Natural killer cell (primary cell): ENCODE measurements at regions not wholly inside any gene's neighbourhood (a gene's known extent, or its start where the extent isn't known, plus 50 kb on each side); places are given as distances from the start of the nearest gene placed in this dataset.
"Not testable (repeated sequence)": the region's sequence is repeated elsewhere in the genome, so short reads cannot be mapped to it uniquely, and the experiment has no call there.

Experiments used
- ATAC-seq, 3 donors: fragments of 150-1000 bp in 2 of 3; fragments of 200-7000 bp in 1 of 3; cut with Tn5 transposase; 1 replicate in 1 of 3; 2 replicates in 2 of 3; pipeline ENCODE4 v1.10.0; 2021; ENCODE audit warnings: mild to moderate bottlenecking in 2 of 3, moderate library complexity in 2 of 3
- DNase-seq, 2 donors: peaks; one replicate each; pipeline versions ENCODE4 v3.0.0 to v3.0.0-alpha.2; 2013 to 2021; ENCODE audit warnings: mixed read lengths in 1 of 2
- H3K27ac ChIP-seq: one replicate; pipeline ENCODE4 v1.5.1; 2013; ENCODE audit warnings: mild to moderate bottlenecking, low read length
- H3K27me3 ChIP-seq: one replicate; pipeline ENCODE4 v1.6.1; 2013; ENCODE audit warnings: low read length; ENCODE audit not compliant: control insufficient read depth, insufficient read depth
- H3K36me3 ChIP-seq: one replicate; pipeline ENCODE4 v1.6.1; 2013; ENCODE audit warnings: low read length; ENCODE audit not compliant: control insufficient read depth, insufficient read depth
- H3K4me1 ChIP-seq: one replicate; pipeline ENCODE4 v1.6.1; 2013; ENCODE audit warnings: low read length; ENCODE audit not compliant: control insufficient read depth, insufficient read depth
- H3K4me3 ChIP-seq: one replicate; pipeline ENCODE4 v1.5.1; 2013; ENCODE audit warnings: low read length
- H3K9me3 ChIP-seq: one replicate; pipeline ENCODE4 v1.6.1; 2013; ENCODE audit warnings: low read length; ENCODE audit not compliant: control insufficient read depth, insufficient read depth
- H3K27ac Mint-ChIP-seq, 2 donors: one replicate each; pipeline ENCODE4 v1.8.0; 2022; ENCODE audit warnings: mild to moderate bottlenecking in 2 of 2, mixed read lengths in 2 of 2, moderate library complexity in 1 of 2
- H3K27me3 Mint-ChIP-seq, 2 donors: one replicate each; pipeline ENCODE4 v1.8.0; 2022; ENCODE audit warnings: low read depth in 2 of 2, mixed read lengths in 2 of 2
- H3K36me3 Mint-ChIP-seq: one replicate; pipeline ENCODE4 v1.8.0; 2022; ENCODE audit warnings: mixed read lengths
- H3K4me1 Mint-ChIP-seq, 2 donors: one replicate each; pipeline ENCODE4 v1.8.0; 2022; ENCODE audit warnings: mixed read lengths in 2 of 2
- H3K4me3 Mint-ChIP-seq: one replicate; pipeline ENCODE4 v1.8.0; 2022; ENCODE audit warnings: mild to moderate bottlenecking, moderate library complexity, mixed read lengths
- H3K9me3 Mint-ChIP-seq, 2 donors: one replicate each; pipeline ENCODE4 v1.8.0; 2022; ENCODE audit warnings: mixed read lengths in 2 of 2
- CTCF ChIP-seq: fragments of 200-600 bp; IDR thresholded peaks from one replicate; pipeline ENCODE4 v1.8.0; 2022; ENCODE audit warnings: antibody characterized with exemption
- WGBS: methylation state at CpG from one replicate; pipeline ENCODE4 v1.1.7; 2013; ENCODE audit warnings: missing lambda C conversion rate; ENCODE audit not compliant: insufficient coverage; 5-methylcytosine and 5-hydroxymethylcytosine counted together
- intact Hi-C: fragments of 100-400 bp; cut with micrococcal nuclease; formaldehyde crosslinking; loops from one replicate; pipeline ENCODE4 v1.14.2; 2022

- Mint-ChIP-seq H3K4me3 (no peak overlapping the region), H3K36me3 (no peaks in the 10 kb centered on the region), H3K27me3 (no peaks in the 10 kb centered on the region), H3K9me3 (no peaks in the 10 kb centered on the region), H3K4me1 (no peaks in the 10 kb centered on the region), H3K27ac (no peak overlapping the region)
- H3K9me3 ChIP-seq: no peaks in the 10 kb centered on the region
- 67% methylated on average over 2 of the region's 2 CpGs for WGBS
- intact Hi-C loops: no loop called here
- H3K4me1 ChIP-seq: no peaks in the 10 kb centered on the region
- no peaks in the 10 kb centered on the region for H3K36me3 ChIP-seq
- no peak for DNase-seq
- ATAC-seq: no peak
- H3K4me3 ChIP-seq: no peak overlapping the region
- no peak overlapping the region for H3K27ac ChIP-seq
- TF ChIP-seq CTCF: no peak
- H3K27me3 ChIP-seq: no peaks in the 10 kb centered on the region
Measured at GRCh38 chr2:195150819-195151218, 506.2 kb upstream of the SLC39A10 start.

DNA sequence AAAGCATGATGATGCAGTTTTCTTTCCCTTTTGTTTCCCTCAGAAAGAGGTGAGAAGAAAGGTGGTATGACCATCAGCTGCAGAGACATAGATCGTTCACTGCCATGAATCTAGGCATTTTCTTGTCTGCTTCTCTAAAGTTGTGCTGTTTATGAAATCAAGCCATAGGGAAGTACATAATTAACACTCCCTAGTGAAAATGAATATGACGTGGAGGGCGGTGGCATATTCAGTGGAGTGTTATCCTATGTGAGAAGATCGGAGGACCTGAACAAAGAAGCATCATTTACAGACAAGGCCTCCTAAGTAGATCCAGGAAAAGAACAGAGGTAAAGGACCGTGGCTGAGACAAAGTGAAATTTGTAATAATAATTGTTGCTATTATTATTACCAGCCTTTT is 509.0 kb upstream of the SLC39A10 start:
- H3K4me3 ChIP-seq: no peak overlapping the region
- no peak for TF ChIP-seq CTCF
- Mint-ChIP-seq H3K4me3 (no peak overlapping the region), H3K27me3 (no peaks in the 10 kb centered on the region), H3K9me3 (peaks cover 0 to 3% of the 10 kb centered on the region in 2 donors), H3K4me1 (no peaks in the 10 kb centered on the region), H3K36me3 (no peaks in the 10 kb centered on the region), H3K27ac (no peak overlapping the region)
- no peaks in the 10 kb centered on the region for H3K36me3 ChIP-seq
- 88% methylated on average over 4 of the region's 5 CpGs for WGBS
- H3K9me3 ChIP-seq: no peaks in the 10 kb centered on the region
- ATAC-seq (no peak), DNase-seq (no peak)
- no peak overlapping the region for H3K27ac ChIP-seq
- no peaks in the 10 kb centered on the region for H3K27me3 ChIP-seq
- H3K4me1 ChIP-seq: no peaks in the 10 kb centered on the region
- intact Hi-C loops: no loop called here

DNA sequence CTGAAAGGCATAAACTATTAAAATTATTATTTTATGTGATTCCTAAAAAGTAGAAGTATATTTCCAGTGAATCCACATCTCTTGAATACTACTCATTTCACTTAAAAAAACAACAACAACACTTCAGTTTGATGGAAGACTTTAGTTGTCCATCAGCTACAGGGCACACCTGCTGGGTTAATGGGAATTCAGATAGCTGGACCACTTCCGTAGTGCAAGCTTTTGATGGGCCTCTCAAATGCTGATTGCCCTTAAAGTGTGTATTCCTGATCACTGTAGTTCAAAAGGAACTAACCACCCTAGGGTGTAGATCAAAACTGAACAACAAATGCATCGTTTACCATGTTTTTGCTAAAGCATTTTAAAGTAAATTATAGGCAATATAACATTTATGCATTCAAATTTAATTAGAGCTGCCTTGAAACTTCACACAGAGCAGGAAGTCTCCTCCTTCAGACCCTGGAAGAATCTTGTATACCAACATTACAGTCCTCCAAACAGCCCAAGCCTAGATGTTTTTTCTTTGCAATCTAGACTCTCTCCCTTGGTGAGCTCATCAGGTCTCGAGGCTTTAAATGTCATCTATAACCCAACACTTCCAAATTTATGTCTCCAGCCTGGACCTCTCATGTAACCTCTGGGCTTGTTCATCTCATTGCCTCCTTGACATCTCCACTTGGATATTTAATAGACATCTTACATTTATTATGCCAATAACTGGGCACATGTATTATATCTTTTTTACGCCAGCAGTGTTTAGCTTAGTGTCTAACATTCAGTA is 510.1 kb upstream of the SLC39A10 start:
- no peak for TF ChIP-seq CTCF
- Mint-ChIP-seq H3K4me3 (no peak overlapping the region), H3K27ac (no peak overlapping the region), H3K4me1 (no peaks in the 10 kb centered on the region), H3K27me3 (no peaks in the 10 kb centered on the region), H3K36me3 (no peaks in the 10 kb centered on the region), H3K9me3 (peaks cover 0 to 3% of the 10 kb centered on the region in 2 donors)
- Histone ChIP-seq H3K9me3 (no peaks in the 10 kb centered on the region), H3K27me3 (no peaks in the 10 kb centered on the region), H3K4me3 (no peak overlapping the region), H3K36me3 (no peaks in the 10 kb centered on the region), H3K4me1 (no peaks in the 10 kb centered on the region), H3K27ac (no peak overlapping the region)
- ATAC-seq (no peak), DNase-seq (no peak)
- WGBS: 77% methylated on average over 3 of the region's 4 CpGs
- intact Hi-C loops: no loop called here

GRCh38 chr2:195138435-195138834 is 518.6 kb upstream of the SLC39A10 start:
- 88% methylated on average over 4 of the region's 7 CpGs for WGBS
- no peak for TF ChIP-seq CTCF
- ATAC-seq (no peak), DNase-seq (no peak)
- no peaks in the 10 kb centered on the region for H3K27me3 Mint-ChIP-seq
- H3K27ac Mint-ChIP-seq: no peak overlapping the region
- H3K27me3 ChIP-seq: no peaks in the 10 kb centered on the region
- no peak overlapping the region for H3K27ac ChIP-seq
- no peaks in the 10 kb centered on the region for H3K9me3 ChIP-seq
- no peak overlapping the region for H3K4me3 Mint-ChIP-seq
- H3K36me3 ChIP-seq: no peaks in the 10 kb centered on the region
- peaks cover 0 to 2% of the 10 kb centered on the region in 2 donors for H3K9me3 Mint-ChIP-seq
- no peaks in the 10 kb centered on the region for H3K36me3 Mint-ChIP-seq
- no peaks in the 10 kb centered on the region for H3K4me1 Mint-ChIP-seq
- H3K4me3 ChIP-seq: no peak overlapping the region
- intact Hi-C loops: no loop called here
- no peaks in the 10 kb centered on the region for H3K4me1 ChIP-seq

DNA sequence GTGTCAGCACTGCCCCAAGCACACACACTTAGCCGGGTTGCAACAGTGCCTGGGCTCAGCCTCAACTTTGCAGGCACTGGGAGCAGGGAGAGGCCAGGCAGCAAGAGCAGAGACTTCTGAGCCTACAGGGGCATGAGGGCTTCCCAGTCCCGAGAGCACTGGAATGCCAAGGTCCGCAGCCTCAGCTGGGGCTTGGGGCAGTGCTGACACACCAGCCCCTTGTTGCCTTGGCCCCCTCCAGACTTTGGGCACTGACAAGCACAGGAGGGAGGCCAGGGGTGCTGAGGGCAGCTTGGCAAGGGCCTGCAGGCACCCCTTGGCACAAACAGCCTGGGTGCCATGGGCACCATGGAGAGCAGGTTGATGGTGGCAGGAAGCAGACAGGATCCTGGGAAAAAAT is 531.1 kb upstream of the SLC39A10 start:
- H3K4me3 ChIP-seq, ATAC-seq, H3K4me3 Mint-ChIP-seq, H3K36me3 Mint-ChIP-seq, H3K36me3 ChIP-seq, H3K9me3 ChIP-seq, H3K27me3 ChIP-seq, DNase-seq, H3K4me1 ChIP-seq, H3K27me3 Mint-ChIP-seq, H3K9me3 Mint-ChIP-seq, H3K27ac ChIP-seq, intact Hi-C loops, H3K27ac Mint-ChIP-seq, H3K4me1 Mint-ChIP-seq: not testable (repeated sequence)
- 94% methylated on average over 3 of the region's 3 CpGs for WGBS
